ENCODE measurements at regions not wholly inside any gene's neighbourhood (a gene's known extent, or its start where the extent isn't known, plus 50 kb on each side); places are given as distances from the start of the nearest gene placed in this dataset.
"Not testable (repeated sequence)": the region's sequence is repeated elsewhere in the genome, so short reads cannot be mapped to it uniquely, and the experiment has no call there.

GRCh38 chr3:40756500-40756899 is 231.7 kb downstream of the ZNF621 start:
- DNase-seq, result no peak

GRCh38 chr3:40762771-40763170 is 238.0 kb downstream of the ZNF621 start:
- not testable (repeated sequence) for DNase-seq

- DNase-seq, result no peak
Observed at GRCh38 chr3:40763807-40764206, 239.0 kb downstream of the ZNF621 start.

GRCh38 chr3:40764747-40765146 is 240.0 kb downstream of the ZNF621 start:
- no peak for DNase-seq

- no peak for DNase-seq
Observed at GRCh38 chr3:40765884-40766283, 241.1 kb downstream of the ZNF621 start.

- DNase-seq, result no peak
Observed at GRCh38 chr3:40766396-40766795, 241.6 kb downstream of the ZNF621 start.

- no peak for DNase-seq
Observed at GRCh38 chr3:40768046-40768445, 243.3 kb downstream of the ZNF621 start.

GRCh38 chr3:40768536-40768935 is 243.8 kb downstream of the ZNF621 start:
- DNase-seq, result no peak

GRCh38 chr3:40770061-40770460 is 245.3 kb downstream of the ZNF621 start:
- no peak for DNase-seq

GRCh38 chr3:40771112-40771511 is 246.4 kb downstream of the ZNF621 start:
- no peak for DNase-seq

GRCh38 chr3:40779039-40779438 is 254.3 kb downstream of the ZNF621 start:
- no peak for DNase-seq

GRCh38 chr3:40780291-40780924 is 255.6 kb downstream of the ZNF621 start:
- DNase-seq, result no peak

GRCh38 chr3:40780925-40781406 is 256.2 kb downstream of the ZNF621 start:
- DNase-seq, result no peak

GRCh38 chr3:40782111-40782721 is 257.5 kb downstream of the ZNF621 start:
- DNase-seq, result peak; percentile 15

- no peak for DNase-seq
Observed at GRCh38 chr3:40790746-40791145, 266.0 kb downstream of the ZNF621 start.

- DNase-seq, result no peak
Observed at GRCh38 chr3:40793730-40794129, 269.0 kb downstream of the ZNF621 start.

- DNase-seq, result no peak
Observed at GRCh38 chr3:40800343-40800742, 275.6 kb downstream of the ZNF621 start.

GRCh38 chr3:40801284-40801741 is 276.6 kb downstream of the ZNF621 start:
- DNase-seq, result no peak

GRCh38 chr3:40803311-40803710 is 278.6 kb downstream of the ZNF621 start:
- no peak for DNase-seq

- no peak for DNase-seq
Observed at GRCh38 chr3:40805456-40805855, 280.7 kb downstream of the ZNF621 start.

GRCh38 chr3:40810813-40811212 is 286.1 kb downstream of the ZNF621 start:
- DNase-seq, result no peak

- no peak for DNase-seq
Observed at GRCh38 chr3:40817017-40817416, 292.3 kb downstream of the ZNF621 start.

GRCh38 chr3:40821315-40821714 is 296.6 kb downstream of the ZNF621 start:
- DNase-seq, result no peak

- no peak for DNase-seq
Observed at GRCh38 chr3:40827226-40827625, 302.5 kb downstream of the ZNF621 start.

Data from activated CD4-positive, alpha-beta T cell treated with anti-CD3 and anti-CD28 coated beads, Interleukin-10, Interleukin-2, amounts not matched to agents 100 ng/mL and 50 ng/mL, durations not matched to agents 16 hours and 8 hours (primary cell).